Hindlimb muscle (tissue), 1 donor: ENCODE measurements at regions not wholly inside any gene's neighbourhood (a gene's known extent, or its start where the extent isn't known, plus 50 kb on each side); places are given as distances from the start of the nearest gene placed in this dataset.
"Not testable (repeated sequence)": the region's sequence is repeated elsewhere in the genome, so short reads cannot be mapped to it uniquely, and the experiment has no call there.

Source experiments
- DNase-seq: peaks from one replicate; pipeline ENCODE4 v3.0.0-alpha.2; 2013

- DNase-seq, result no peak
Measured at GRCh38 chr5:52017567-52017966, 634.3 kb downstream of the ISL1 start.

- no peak for DNase-seq
Measured at GRCh38 chr5:52024359-52024758, 641.1 kb downstream of the ISL1 start.

GRCh38 chr5:52029836-52030235 lies 646.6 kb downstream of the ISL1 start:
- DNase-seq, result not testable (repeated sequence)

GRCh38 chr5:52041842-52042241 lies 658.6 kb downstream of the ISL1 start:
- DNase-seq, result no peak

- DNase-seq, result no peak
Measured at GRCh38 chr5:52043137-52043536, 659.9 kb downstream of the ISL1 start.

GRCh38 chr5:52043543-52043942 lies 660.3 kb downstream of the ISL1 start:
- no peak for DNase-seq

- DNase-seq, result no peak
Measured at GRCh38 chr5:52051759-52052158, 668.5 kb downstream of the ISL1 start.

- DNase-seq, result no peak
Measured at GRCh38 chr5:52063186-52063585, 679.9 kb downstream of the ISL1 start.

- no peak for DNase-seq
Measured at GRCh38 chr5:52065182-52065581, 681.9 kb downstream of the ISL1 start.

- no peak for DNase-seq
Measured at GRCh38 chr5:52069997-52070396, 686.7 kb downstream of the ISL1 start.

- DNase-seq, result no peak
Measured at GRCh38 chr5:52073993-52074689, 690.9 kb downstream of the ISL1 start.

- DNase-seq, result no peak
Measured at GRCh38 chr5:52077941-52078815, 694.9 kb downstream of the ISL1 start.

GRCh38 chr5:52102311-52102710 lies 685.4 kb upstream of the ITGA1 start:
- not testable (repeated sequence) for DNase-seq

- DNase-seq, result no peak
Measured at GRCh38 chr5:52107210-52107905, 680.4 kb upstream of the ITGA1 start.

- no peak for DNase-seq
Measured at GRCh38 chr5:52119768-52120167, 667.9 kb upstream of the ITGA1 start.

- DNase-seq, result no peak
Measured at GRCh38 chr5:52132053-52132452, 655.7 kb upstream of the ITGA1 start.

GRCh38 chr5:52134013-52134650 lies 653.6 kb upstream of the ITGA1 start:
- DNase-seq, result no peak

GRCh38 chr5:52139888-52140615 lies 647.7 kb upstream of the ITGA1 start:
- no peak for DNase-seq

GRCh38 chr5:52148679-52149078 lies 639.0 kb upstream of the ITGA1 start:
- no peak for DNase-seq

- no peak for DNase-seq
Measured at GRCh38 chr5:52150501-52150900, 637.2 kb upstream of the ITGA1 start.

- DNase-seq, result not testable (repeated sequence)
Measured at GRCh38 chr5:52156809-52157208, 630.9 kb upstream of the ITGA1 start.

- DNase-seq, result not testable (repeated sequence)
Measured at GRCh38 chr5:52165806-52166205, 621.9 kb upstream of the ITGA1 start.
